ENCODE measurements at regions not wholly inside any gene's neighbourhood (a gene's known extent, or its start where the extent isn't known, plus 50 kb on each side); places are given as distances from the start of the nearest gene placed in this dataset.

DNA sequence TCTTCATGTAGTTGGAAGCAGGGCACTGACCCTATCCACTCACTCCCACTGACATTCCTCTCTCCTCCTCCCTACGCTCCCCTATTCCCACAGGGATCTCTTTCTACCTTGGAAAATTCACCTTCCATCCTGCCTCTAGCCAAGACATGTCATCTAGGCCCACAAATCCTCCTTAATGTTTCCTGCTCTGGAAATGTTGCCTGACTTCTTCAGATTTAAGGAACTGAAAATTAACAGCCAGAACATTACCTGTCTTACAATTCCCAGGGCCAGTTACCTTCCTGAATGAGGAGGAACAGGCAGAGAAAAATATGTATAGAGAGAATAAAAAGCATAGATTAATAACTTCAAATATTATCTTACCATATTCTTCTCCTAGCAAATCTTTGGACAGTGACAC, 147.3 kb downstream of the MRPL39 start:
- no peak for TF ChIP-seq CTCF (IDR thresholded peaks at IDR 0.05)
- TF ChIP-seq POLR2A (IDR thresholded peaks at IDR 0.05): no peak
